ENCODE measurements at regions not wholly inside any gene's neighbourhood (a gene's known extent, or its start where the extent isn't known, plus 50 kb on each side); places are given as distances from the start of the nearest gene placed in this dataset.
A peak's percentile ranks its signal among the peaks of the same experiment; 100 is the strongest.

DNA sequence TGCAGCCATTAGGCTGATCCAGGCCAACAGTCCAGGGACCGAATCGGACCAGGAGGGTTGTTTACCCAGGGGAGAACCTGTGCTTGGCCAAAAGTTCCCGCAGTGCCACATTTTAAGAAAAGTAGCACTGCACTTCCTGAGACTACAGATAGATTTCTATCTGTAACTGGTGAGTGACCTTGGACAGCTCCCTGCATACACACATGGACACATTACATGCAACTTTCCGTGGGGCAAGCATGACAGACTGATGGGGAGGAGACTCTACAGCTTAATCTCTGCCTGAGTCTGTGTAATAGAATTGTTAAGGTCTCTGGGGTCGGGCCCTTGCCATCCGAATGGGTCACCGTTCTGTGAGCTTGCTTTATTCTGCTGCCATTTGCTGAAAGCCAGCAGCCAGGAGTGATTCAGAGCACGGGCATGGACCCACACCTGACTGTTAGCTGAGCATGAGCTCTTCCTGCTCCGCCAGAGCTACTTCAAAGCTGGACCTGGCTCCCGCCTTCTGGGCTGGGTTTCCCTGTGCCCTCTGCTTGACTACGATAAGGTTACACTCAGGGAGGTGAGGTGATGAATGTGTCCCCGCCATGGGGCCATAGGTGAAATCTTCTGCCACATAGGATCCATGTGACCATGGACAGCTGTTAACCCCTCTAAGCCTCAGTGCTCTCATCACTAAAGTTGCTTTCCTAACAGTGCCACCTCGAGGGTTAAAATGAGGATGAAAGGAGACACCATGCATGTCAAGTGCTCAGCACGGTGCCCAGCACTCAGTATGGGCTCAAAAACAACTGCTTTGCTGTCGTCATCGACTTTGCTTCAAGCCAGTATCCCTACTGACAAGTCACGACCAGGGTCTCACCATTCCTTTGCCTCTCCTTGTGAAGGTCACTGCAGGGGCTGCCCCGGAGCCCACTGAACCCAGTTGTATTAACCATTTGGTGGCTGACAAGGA, 200.0 kb downstream of the MELK start:
- Histone ChIP-seq H2BK12ac (ENCODE audit: low read depth, low read length) (no peak overlapping the region; the same call in 1 of the 2 replicates), H3K27me3 (replicated peaks in 1 of 4; ENCODE audit: control insufficient read depth in 3 of 4, extremely low read depth in 1 of 4, insufficient read depth in 3 of 4, low read length in 3 of 4) (peaks cover 0 to 2% (median under 1%) of the 10 kb centered on the region in 4 experiments; a peak in 3 of 7 replicates), H3K23ac (ENCODE audit: insufficient read length) (no peak overlapping the region), H3K4me1 (replicated peaks in 1 of 4; ENCODE audit: control insufficient read depth in 3 of 4, insufficient read depth in 4 of 4, low read length in 3 of 4) (peaks cover 0 to 11% (median 5%) of the 10 kb centered on the region in 4 experiments; a peak in 4 of 7 replicates), H2AK5ac (ENCODE audit: low read depth, low read length) (no peak overlapping the region), H4K20me1 (replicated peaks in 1 of 2; ENCODE audit: control insufficient read depth in 1 of 2, insufficient read depth in 2 of 2, low read length in 2 of 2) (peaks cover 0 to 4% of the 10 kb centered on the region in 2 experiments), H2BK5ac (ENCODE audit: low read depth, low read length) (no peak overlapping the region), H3K79me1 (ENCODE audit: low read depth, low read length) (no peaks in the 10 kb centered on the region), H3K9me3 (ENCODE audit: insufficient read depth in 2 of 2, low read depth in 1 of 2, low read length in 1 of 2) (no peaks in the 10 kb centered on the region), H3K18ac (ENCODE audit: extremely low read depth, low read length) (0 out of 2 replicates have a peak overlapping the region, but pooled peaks have one; percentile 48), H2BK15ac (ENCODE audit: low read length) (peak overlapping the region; percentile 18; the same call in 1 of the 2 replicates), H2AFZ (ENCODE audit: low read length) (peak overlapping the region; percentile 64), H3K4me3 (ENCODE audit: extremely low read depth in 1 of 4, insufficient read depth in 2 of 4, low read depth in 3 of 4, low read length in 4 of 4) (0 out of 8 replicates have a peak overlapping the region, but pooled peaks of 1 of the 4 experiments have one; percentile 1), H2BK120ac (replicated peaks; ENCODE audit: low read depth, low read length) (no peak overlapping the region), H3K27ac (ENCODE audit: low read depth, low read length) (no peak overlapping the region), H4K8ac (ENCODE audit: extremely low read depth, insufficient read depth, low read length) (no peak overlapping the region), H4K5ac (ENCODE audit: insufficient read length, low read depth, low read length) (no peak overlapping the region), H3K23me2 (ENCODE audit: low read depth, low read length) (no peaks in the 10 kb centered on the region), H4K91ac (replicated peaks; ENCODE audit: insufficient read length, low read length) (no peak overlapping the region), H2BK20ac (ENCODE audit: low read length) (no peak overlapping the region), H3K14ac (ENCODE audit: insufficient read length) (no peak overlapping the region), H3K79me2 (ENCODE audit: control insufficient read depth in 1 of 2, insufficient read depth in 2 of 2, low read length in 2 of 2) (no peaks in the 10 kb centered on the region), H3K56ac (replicated peaks; ENCODE audit: insufficient read length, low read depth, low read length) (no peak overlapping the region), H3K36me3 (ENCODE audit: control insufficient read depth in 2 of 4, insufficient read depth in 4 of 4, low read length in 3 of 4) (no peaks in the 10 kb centered on the region), H3K4ac (replicated peaks; ENCODE audit: insufficient read length, low read depth, low read length) (no peak overlapping the region), H3K4me2 (ENCODE audit: insufficient read depth in 1 of 2, low read depth in 2 of 2, low read length in 2 of 2) (peak overlapping the region; percentile 41 to 43; a peak in 2 of 4 replicates), H3K9ac (replicated peaks in 1 of 4; ENCODE audit: extremely low read depth in 1 of 4, low read depth in 3 of 4, low read length in 3 of 4) (no peak overlapping the region)
- POLR2A ChIA-PET (ENCODE audit: partially characterized antibody) = no interaction called here
- FAIRE-seq (peak; percentile 32), DNase-seq (ENCODE audit: low read depth in 1 of 2, low spot score in 2 of 2) (no peak)
- 62% methylated on average over 18 of the region's 18 CpGs; no CpG with 5 or more reads in 1 of the 2 experiments for WGBS, 2 experiments (ENCODE audit: extremely low coverage in 1 of 2, insufficient coverage in 1 of 2, insufficient read length in 1 of 2, insufficient replicate concordance in 2 of 2, low coverage in 1 of 2, low lambda C conversion rate in 2 of 2, missing lambda C conversion rate in 1 of 2)
- CTCF ChIA-PET (ENCODE audit: partially characterized antibody) = interaction anchor here (0.6 to 2.0 kb wide), 11 partner anchors 10 to 573 kb away, joined by 3 to 9 read pairs (median 4); no protein-coding TSS in a partner anchor
- no peak for TF ChIP-seq SRF (IDR thresholded peaks at IDR 0.05; ENCODE audit: low read depth, low read length)
- TF ChIP-seq PHF8 (conservative IDR thresholded peaks at IDR 0.05; ENCODE audit: low read depth, low read length) = no peak
- TF ChIP-seq, protein P1, sequence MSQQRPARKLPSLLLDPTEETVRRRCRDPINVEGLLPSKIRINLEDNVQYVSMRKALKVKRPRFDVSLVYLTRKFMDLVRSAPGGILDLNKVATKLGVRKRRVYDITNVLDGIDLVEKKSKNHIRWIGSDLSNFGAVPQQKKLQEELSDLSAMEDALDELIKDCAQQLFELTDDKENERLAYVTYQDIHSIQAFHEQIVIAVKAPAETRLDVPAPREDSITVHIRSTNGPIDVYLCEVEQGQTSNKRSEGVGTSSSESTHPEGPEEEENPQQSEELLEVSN (IDR thresholded peaks at IDR 0.05) = peak; percentile 49
- TF ChIP-seq RAD21 (IDR thresholded peaks at IDR 0.05 in 1 of 2, conservative IDR thresholded peaks at IDR 0.05 in 1 of 2; ENCODE audit: low read depth in 2 of 2, low read length in 2 of 2) = 0 out of 4 replicates have a peak, but pooled peaks of 1 of the 2 experiments have one; percentile 5
- TF ChIP-seq, protein P2, sequence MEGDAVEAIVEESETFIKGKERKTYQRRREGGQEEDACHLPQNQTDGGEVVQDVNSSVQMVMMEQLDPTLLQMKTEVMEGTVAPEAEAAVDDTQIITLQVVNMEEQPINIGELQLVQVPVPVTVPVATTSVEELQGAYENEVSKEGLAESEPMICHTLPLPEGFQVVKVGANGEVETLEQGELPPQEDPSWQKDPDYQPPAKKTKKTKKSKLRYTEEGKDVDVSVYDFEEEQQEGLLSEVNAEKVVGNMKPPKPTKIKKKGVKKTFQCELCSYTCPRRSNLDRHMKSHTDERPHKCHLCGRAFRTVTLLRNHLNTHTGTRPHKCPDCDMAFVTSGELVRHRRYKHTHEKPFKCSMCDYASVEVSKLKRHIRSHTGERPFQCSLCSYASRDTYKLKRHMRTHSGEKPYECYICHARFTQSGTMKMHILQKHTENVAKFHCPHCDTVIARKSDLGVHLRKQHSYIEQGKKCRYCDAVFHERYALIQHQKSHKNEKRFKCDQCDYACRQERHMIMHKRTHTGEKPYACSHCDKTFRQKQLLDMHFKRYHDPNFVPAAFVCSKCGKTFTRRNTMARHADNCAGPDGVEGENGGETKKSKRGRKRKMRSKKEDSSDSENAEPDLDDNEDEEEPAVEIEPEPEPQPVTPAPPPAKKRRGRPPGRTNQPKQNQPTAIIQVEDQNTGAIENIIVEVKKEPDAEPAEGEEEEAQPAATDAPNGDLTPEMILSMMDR (IDR thresholded peaks at IDR 0.05; ENCODE audit: control extremely low read depth in 1 of 3, insufficient read depth in 1 of 3, low read depth in 1 of 3, low read length in 3 of 3) = peak in 1 of 3 experiments; percentile 15; a peak in 1 of 4 replicates

Data from H1 (cell line).